SK-N-MC (cell line): ENCODE measurements at regions not wholly inside any gene's neighbourhood (a gene's known extent, or its start where the extent isn't known, plus 50 kb on each side); places are given as distances from the start of the nearest gene placed in this dataset.
A peak's percentile ranks its signal among the peaks of the same experiment; 100 is the strongest.

Source experiments
- DNase-seq: peaks from one replicate; pipeline ENCODE4 v3.0.0-alpha.2; 2011; ENCODE audit warnings: low read depth, low spot score
- H3K27ac ChIP-seq: fragments of 200-600 bp; sonication (generic); 2 replicates; pipeline ENCODE4 v1.5.1; 2016; ENCODE audit warnings: mixed run types
- H3K36me3 ChIP-seq: fragments of 200-600 bp; sonication (generic); 2 replicates; pipeline ENCODE4 v1.6.1; 2017; ENCODE audit warnings: antibody characterized with exemption, low read length, mixed read lengths; ENCODE audit not compliant: insufficient read depth
- H3K4me3 ChIP-seq: fragments of 200-600 bp; sonication (generic); 2 replicates; pipeline ENCODE4 v1.5.1; 2016
- H3K9ac ChIP-seq: fragments of 200-600 bp; sonication (generic); 2 replicates; pipeline ENCODE4 v1.8.0; 2017; ENCODE audit warnings: mixed run types, mixed read lengths; ENCODE audit not compliant: insufficient read length
- H3K9me3 ChIP-seq: fragments of 200-600 bp; sonication (generic); 2 replicates; pipeline ENCODE4 v1.6.1; 2017; ENCODE audit warnings: low read depth, mild to moderate bottlenecking, antibody characterized with exemption, low read length, moderate library complexity, mixed read lengths
- EZH2 ChIP-seq: fragments of 200-600 bp; sonication (generic); IDR thresholded peaks from one replicate; pipeline ENCODE4 v1.6.1; 2017; ENCODE audit warnings: antibody characterized with exemption
- FOXP2 ChIP-seq: optimal IDR thresholded peaks from 2 replicates; pipeline ENCODE3; 2011; ENCODE audit warnings: mild to moderate bottlenecking, moderate library complexity; ENCODE audit not compliant: insufficient read depth; ENCODE audit errors: extremely low read length, control extremely low read depth
- POLR2AphosphoS5 ChIP-seq: IDR thresholded peaks from 2 replicates; pipeline ENCODE4 v1.6.1; 2012; ENCODE audit warnings: mild to moderate bottlenecking, low read depth, low read length, borderline replicate concordance

- no peaks in the 10 kb centered on the region; the same call in 1 of the 2 replicates for H3K9me3 ChIP-seq
- no peak overlapping the region for H3K27ac ChIP-seq
- H3K4me3 ChIP-seq = no peak overlapping the region
- DNase-seq = no peak
- no peak overlapping the region for H3K9ac ChIP-seq
- no peaks in the 10 kb centered on the region for H3K36me3 ChIP-seq
- TF ChIP-seq POLR2AphosphoS5 (no peak), FOXP2 (no peak), EZH2 (no peak)
Observed at GRCh38 chr5:29170599-29170998, 2022.9 kb upstream of the CDH6 start.

DNA sequence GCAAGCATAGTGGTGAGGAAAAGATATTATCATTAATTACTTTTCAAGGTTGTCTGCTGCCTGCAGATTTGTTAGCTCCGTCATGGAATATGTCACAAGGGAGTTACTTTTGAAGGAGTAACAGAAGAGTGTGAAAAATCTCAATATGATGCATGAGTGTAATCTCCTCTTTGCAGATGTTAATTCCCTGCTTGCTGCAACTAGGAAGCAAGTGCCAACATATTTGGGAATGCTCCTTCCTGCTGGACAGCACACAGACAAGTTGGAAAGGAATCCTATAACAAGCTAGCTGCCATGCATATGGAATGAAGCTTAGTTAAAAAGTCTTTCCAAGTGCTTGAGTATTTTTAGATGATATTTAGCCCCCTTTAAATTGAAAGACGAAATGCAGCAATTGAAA lies 2023.6 kb upstream of the CDH6 start:
- no peaks in the 10 kb centered on the region; the same call in 1 of the 2 replicates for H3K9me3 ChIP-seq
- H3K9ac ChIP-seq = no peak overlapping the region
- H3K4me3 ChIP-seq = no peak overlapping the region
- no peak for DNase-seq
- no peak for TF ChIP-seq FOXP2
- TF ChIP-seq EZH2 = no peak
- no peak for TF ChIP-seq POLR2AphosphoS5
- no peak overlapping the region for H3K27ac ChIP-seq
- H3K36me3 ChIP-seq = no peaks in the 10 kb centered on the region

- H3K36me3 ChIP-seq = no peaks in the 10 kb centered on the region
- TF ChIP-seq FOXP2 = no peak
- TF ChIP-seq EZH2 = no peak
- TF ChIP-seq POLR2AphosphoS5 = no peak
- H3K9me3 ChIP-seq = no peaks in the 10 kb centered on the region
- no peak overlapping the region for H3K9ac ChIP-seq
- no peak for DNase-seq
- peak overlapping the region; percentile 55 for H3K27ac ChIP-seq
- no peak overlapping the region for H3K4me3 ChIP-seq
Observed at GRCh38 chr5:29162297-29162696, 2031.2 kb upstream of the CDH6 start.

DNA sequence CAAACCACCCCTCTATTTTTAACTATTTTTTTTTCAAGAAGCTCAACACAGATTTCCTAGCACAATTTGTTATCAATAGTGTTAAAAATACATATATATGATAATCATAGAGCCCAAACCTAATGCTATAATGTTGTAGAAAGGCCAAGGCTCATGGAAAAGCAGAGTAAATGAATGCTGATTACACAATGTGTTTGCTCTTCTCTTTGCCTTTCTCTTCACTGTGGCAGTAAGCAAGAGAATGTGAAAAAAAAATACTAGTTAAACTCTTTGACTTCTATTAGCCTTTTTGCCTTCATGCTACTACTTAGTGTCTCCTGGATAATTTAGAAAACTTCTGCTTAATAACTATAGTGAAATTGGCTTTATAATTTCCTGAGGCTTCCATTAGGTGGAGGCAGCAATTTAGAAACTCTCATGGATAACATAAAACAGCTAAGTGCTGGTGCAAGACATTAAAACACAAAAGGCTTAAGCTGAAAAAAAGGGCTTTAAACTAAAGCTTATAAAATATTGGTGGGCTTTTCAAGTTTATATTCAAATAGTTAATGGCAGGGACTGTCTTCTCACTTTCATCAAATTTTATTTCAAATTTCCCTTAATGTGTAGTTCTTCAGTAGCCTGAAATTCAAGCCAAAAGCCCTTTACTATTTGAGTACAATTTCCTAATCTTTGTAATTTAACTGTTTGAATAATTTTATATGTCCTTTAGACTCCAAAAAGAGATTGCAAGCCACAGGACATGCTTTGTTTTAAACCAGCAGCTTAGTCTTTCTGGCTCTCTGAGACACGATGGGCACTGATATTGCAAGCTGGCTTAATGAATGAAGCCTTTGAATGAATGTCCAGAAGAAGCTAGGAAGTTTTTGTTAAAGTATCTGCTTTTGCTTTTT lies 2031.8 kb upstream of the CDH6 start:
- Histone ChIP-seq H3K9ac (peak overlapping the region; percentile 17), H3K9me3 (no peaks in the 10 kb centered on the region), H3K4me3 (no peak overlapping the region), H3K27ac (peak overlapping the region; percentile 55), H3K36me3 (no peaks in the 10 kb centered on the region)
- DNase-seq = no peak
- TF ChIP-seq FOXP2 = no peak
- no peak for TF ChIP-seq POLR2AphosphoS5
- TF ChIP-seq EZH2 = no peak

DNA sequence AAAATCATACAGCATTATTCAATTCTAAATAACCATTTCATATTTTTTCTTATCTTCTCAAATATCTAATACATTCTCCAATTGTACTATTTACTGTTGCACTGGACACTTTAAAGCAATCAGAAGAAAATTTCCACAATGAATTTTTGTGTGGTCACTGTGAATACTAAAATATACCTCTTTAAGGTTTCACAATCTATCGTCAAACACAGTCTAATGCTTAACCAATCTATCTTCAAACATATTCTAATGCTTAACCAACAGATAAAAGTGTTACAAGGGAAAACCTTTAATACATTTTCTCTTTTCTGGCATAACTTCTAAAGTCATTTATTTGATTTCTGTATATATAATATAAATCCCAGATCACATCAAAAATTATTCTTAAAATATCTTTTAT lies 2035.5 kb upstream of the CDH6 start:
- H3K4me3 ChIP-seq = no peak overlapping the region
- H3K27ac ChIP-seq = no peak overlapping the region
- DNase-seq = no peak

DNA sequence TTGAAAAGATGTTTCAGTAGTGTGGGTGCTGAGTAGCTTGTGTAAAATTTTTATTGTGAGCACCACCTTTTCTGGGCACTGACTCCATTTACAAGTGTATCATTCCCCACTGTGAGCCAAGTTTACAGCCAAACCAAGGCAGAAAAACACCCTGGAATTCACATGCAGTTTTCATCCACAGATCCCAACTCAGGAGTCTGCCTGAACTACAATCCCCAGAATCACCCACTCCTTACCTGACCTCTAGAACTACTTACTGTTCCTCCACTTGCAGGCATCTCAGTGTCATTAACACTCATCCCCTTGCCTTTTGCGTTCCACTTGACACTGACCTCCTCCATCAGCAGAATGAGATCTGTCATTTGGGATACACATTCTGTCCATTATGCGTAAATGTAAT lies 2042.6 kb upstream of the CDH6 start:
- no peaks in the 10 kb centered on the region for H3K36me3 ChIP-seq
- TF ChIP-seq EZH2 (no peak), FOXP2 (no peak), POLR2AphosphoS5 (no peak)
- H3K9me3 ChIP-seq = no peaks in the 10 kb centered on the region
- H3K9ac ChIP-seq = no peak overlapping the region
- no peak overlapping the region for H3K27ac ChIP-seq
- DNase-seq = no peak
- no peak overlapping the region for H3K4me3 ChIP-seq

More for the DNA sequence above, 2035.5 kb upstream of the CDH6 start:
- no peak for TF ChIP-seq FOXP2
- no peak for TF ChIP-seq POLR2AphosphoS5
- no peak for TF ChIP-seq EZH2
- H3K9ac ChIP-seq = no peak overlapping the region
- no peaks in the 10 kb centered on the region for H3K36me3 ChIP-seq
- H3K9me3 ChIP-seq = no peaks in the 10 kb centered on the region

DNA sequence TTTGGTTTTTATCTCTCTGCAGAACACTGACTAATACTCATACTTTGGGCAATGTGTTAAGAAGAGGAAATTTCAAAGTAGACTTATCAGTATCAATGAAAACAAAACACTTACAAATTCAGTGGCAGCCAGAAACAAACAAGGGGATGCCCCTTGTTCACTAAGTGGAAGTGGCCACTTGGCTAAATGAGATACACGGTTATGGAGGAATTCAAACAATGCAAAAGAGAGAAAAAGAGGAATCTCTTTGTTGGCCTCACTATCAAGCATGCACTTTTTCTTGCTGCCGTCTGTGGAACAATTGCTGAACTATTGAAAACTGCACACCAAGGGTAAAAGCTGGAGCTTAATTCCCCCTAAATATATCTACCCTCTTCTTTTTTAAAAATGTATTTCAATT lies 2044.9 kb upstream of the CDH6 start:
- Histone ChIP-seq H3K36me3 (no peaks in the 10 kb centered on the region), H3K4me3 (no peak overlapping the region), H3K9me3 (no peaks in the 10 kb centered on the region), H3K9ac (no peak overlapping the region), H3K27ac (no peak overlapping the region)
- no peak for DNase-seq
- TF ChIP-seq EZH2 = no peak
- TF ChIP-seq POLR2AphosphoS5 = no peak
- no peak for TF ChIP-seq FOXP2

DNA sequence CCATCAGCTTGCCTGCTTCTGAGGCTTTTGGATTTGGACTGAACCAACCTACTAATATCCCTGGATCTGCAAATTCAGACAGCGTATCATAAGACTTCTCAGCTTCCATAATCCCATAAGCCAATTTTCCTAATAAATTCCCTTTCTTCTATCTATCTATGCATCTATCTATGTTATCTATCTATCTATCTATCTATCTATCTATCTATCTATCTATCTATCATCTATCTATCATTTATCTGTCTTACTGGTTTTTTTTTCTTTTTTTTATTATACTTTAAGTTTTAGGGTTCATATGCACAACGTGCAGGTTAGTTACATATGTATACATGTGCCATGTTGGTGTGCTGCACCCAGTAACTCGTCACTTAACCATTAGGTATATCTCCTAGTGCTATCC lies 2045.4 kb upstream of the CDH6 start:
- no peak overlapping the region for H3K4me3 ChIP-seq

GRCh38 chr5:29143266-29143665 lies 2050.2 kb upstream of the CDH6 start:
- Histone ChIP-seq H3K9me3 (no peaks in the 10 kb centered on the region), H3K4me3 (no peak overlapping the region), H3K36me3 (no peaks in the 10 kb centered on the region), H3K27ac (no peak overlapping the region), H3K9ac (no peak overlapping the region)
- TF ChIP-seq POLR2AphosphoS5 = no peak
- no peak for TF ChIP-seq EZH2
- no peak for TF ChIP-seq FOXP2
- DNase-seq = no peak

More for the DNA sequence above, 2045.4 kb upstream of the CDH6 start:
- Histone ChIP-seq H3K36me3 (no peaks in the 10 kb centered on the region), H3K27ac (no peak overlapping the region), H3K9ac (no peak overlapping the region), H3K9me3 (no peaks in the 10 kb centered on the region)
- no peak for DNase-seq
- TF ChIP-seq EZH2 (no peak), FOXP2 (no peak), POLR2AphosphoS5 (no peak)
